ENCODE measurements at regions not wholly inside any gene's neighbourhood (a gene's known extent, or its start where the extent isn't known, plus 50 kb on each side); places are given as distances from the start of the nearest gene placed in this dataset.

DNA sequence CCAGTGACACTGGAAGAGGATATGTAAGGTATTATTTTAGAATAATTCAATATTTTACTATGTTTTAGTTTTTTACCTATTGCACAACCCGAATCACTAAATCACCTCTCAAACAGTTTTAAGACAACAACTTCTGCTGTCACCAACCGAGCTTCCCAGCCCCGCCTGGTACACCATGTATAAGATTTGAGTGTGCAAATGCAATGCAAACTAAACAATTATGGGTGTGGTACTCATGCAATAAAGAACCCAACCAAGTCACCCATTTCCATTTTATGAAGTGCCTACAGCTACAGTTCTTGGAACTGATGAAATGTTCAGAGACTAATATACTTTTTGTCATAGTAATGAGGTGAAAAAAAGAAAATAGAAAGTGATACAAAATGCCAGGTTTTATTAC lies 256.2 kb downstream of the TAFA4 start:
- H4K91ac ChIP-seq (ENCODE audit: low read depth, low read length, poor library complexity) = no peak overlapping the region
- H3K23ac ChIP-seq (ENCODE audit: low read depth, low read length, poor library complexity) = no peak overlapping the region
- H3K4me1 ChIP-seq (ENCODE audit: control insufficient read depth in 2 of 2, insufficient read depth in 1 of 2, low read depth in 1 of 2, low read length in 2 of 2) = no peaks in the 10 kb centered on the region
- no peak overlapping the region for H2BK5ac ChIP-seq (ENCODE audit: low read length)
- no peaks in the 10 kb centered on the region for H3K36me3 ChIP-seq (replicated peaks in 1 of 2; ENCODE audit: control insufficient read depth in 2 of 2, insufficient read depth in 2 of 2, low read length in 2 of 2)
- no peaks in the 10 kb centered on the region for H3K9me3 ChIP-seq (replicated peaks in 1 of 2; ENCODE audit: control insufficient read depth in 2 of 2, insufficient read depth in 1 of 2, low read depth in 1 of 2, low read length in 2 of 2)
- no peak overlapping the region for H2AFZ ChIP-seq (ENCODE audit: low read length)
- H3K27me3 ChIP-seq (ENCODE audit: control insufficient read depth in 3 of 3, insufficient read depth in 3 of 3, low read depth in 1 of 3, low read length in 3 of 3) = no peaks in the 10 kb centered on the region
- H2BK15ac ChIP-seq (ENCODE audit: low read length) = no peak overlapping the region
- H3K4ac ChIP-seq (ENCODE audit: low read length) = no peak overlapping the region
- DNase-seq (ENCODE audit: low spot score) = no peak
- H3K79me1 ChIP-seq (ENCODE audit: low read depth, low read length) = no peaks in the 10 kb centered on the region
- no peak overlapping the region for H3K27ac ChIP-seq (replicated peaks; ENCODE audit: low read length)
- no peak overlapping the region for H3K14ac ChIP-seq (ENCODE audit: low read length)
- H3K4me2 ChIP-seq (ENCODE audit: insufficient read depth, low read length, poor library complexity, severe bottlenecking) = no peak overlapping the region
- no peak overlapping the region for H4K8ac ChIP-seq (ENCODE audit: low read depth, low read length)
- no peak overlapping the region for H3K9ac ChIP-seq (ENCODE audit: low read depth, low read length, poor library complexity)
- no peak overlapping the region for H3K4me3 ChIP-seq (ENCODE audit: low read length in 2 of 2)
- no CpG with 5 or more reads among the region's 3 CpGs for WGBS, 2 donors (ENCODE audit: extremely low coverage in 2 of 2, insufficient read length in 2 of 2, insufficient replicate concordance in 1 of 2)
- H3K18ac ChIP-seq (ENCODE audit: low read length) = no peak overlapping the region
- no peak overlapping the region for H2BK12ac ChIP-seq (ENCODE audit: low read length)
- no peak overlapping the region for H2AK5ac ChIP-seq (ENCODE audit: low read depth, low read length)
- no peak overlapping the region for H2BK120ac ChIP-seq (ENCODE audit: low read depth, low read length)

DNA sequence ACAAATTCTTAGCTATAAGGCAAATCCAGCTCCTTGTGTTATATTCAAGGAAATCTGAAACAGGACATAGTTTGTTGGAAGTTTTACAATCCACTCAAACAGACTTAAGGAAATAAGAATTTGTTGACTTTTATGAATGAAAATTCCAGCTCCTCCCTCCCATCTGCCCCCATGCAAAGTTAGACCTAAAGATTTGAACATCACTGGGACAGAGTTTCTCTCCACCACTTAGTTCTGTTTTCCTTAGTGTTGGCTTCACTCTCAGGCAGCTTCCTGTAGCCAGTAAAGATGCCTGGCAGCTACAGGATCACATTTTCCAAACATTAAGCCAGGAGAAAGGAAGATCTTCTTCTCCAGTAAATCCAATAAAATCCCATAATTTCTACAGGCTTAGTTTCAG lies 265.0 kb downstream of the TAFA4 start:
- no peak overlapping the region for H4K91ac ChIP-seq (ENCODE audit: low read depth, low read length, poor library complexity)
- H3K27ac ChIP-seq (replicated peaks; ENCODE audit: low read length) = no peak overlapping the region
- no peak overlapping the region for H3K18ac ChIP-seq (ENCODE audit: low read length)
- no peak overlapping the region for H3K4ac ChIP-seq (ENCODE audit: low read length)
- H4K8ac ChIP-seq (ENCODE audit: low read depth, low read length) = no peak overlapping the region
- H3K14ac ChIP-seq (ENCODE audit: low read length) = no peak overlapping the region
- no peak for DNase-seq (ENCODE audit: low spot score)
- no peaks in the 10 kb centered on the region for H3K9me3 ChIP-seq (replicated peaks in 1 of 2; ENCODE audit: control insufficient read depth in 2 of 2, insufficient read depth in 1 of 2, low read depth in 1 of 2, low read length in 2 of 2)
- no peak overlapping the region for H3K23ac ChIP-seq (ENCODE audit: low read depth, low read length, poor library complexity)
- no peak overlapping the region for H2BK15ac ChIP-seq (ENCODE audit: low read length)
- H2BK5ac ChIP-seq (ENCODE audit: low read length) = no peak overlapping the region
- no peak overlapping the region for H2AFZ ChIP-seq (ENCODE audit: low read length)
- no peak overlapping the region for H3K9ac ChIP-seq (ENCODE audit: low read depth, low read length, poor library complexity)
- no peak overlapping the region for H2BK120ac ChIP-seq (ENCODE audit: low read depth, low read length)
- H3K4me1 ChIP-seq (ENCODE audit: control insufficient read depth in 2 of 2, insufficient read depth in 1 of 2, low read depth in 1 of 2, low read length in 2 of 2) = peaks cover 0 to 2% of the 10 kb centered on the region in 2 donors
- no peak overlapping the region for H3K4me2 ChIP-seq (ENCODE audit: insufficient read depth, low read length, poor library complexity, severe bottlenecking)
- H3K4me3 ChIP-seq (ENCODE audit: low read length in 2 of 2) = no peak overlapping the region
- H3K79me1 ChIP-seq (ENCODE audit: low read depth, low read length) = no peaks in the 10 kb centered on the region
- H2BK12ac ChIP-seq (ENCODE audit: low read length) = no peak overlapping the region
- H2AK5ac ChIP-seq (ENCODE audit: low read depth, low read length) = no peak overlapping the region
- no peaks in the 10 kb centered on the region for H3K36me3 ChIP-seq (replicated peaks in 1 of 2; ENCODE audit: control insufficient read depth in 2 of 2, insufficient read depth in 2 of 2, low read length in 2 of 2)
- H3K27me3 ChIP-seq (ENCODE audit: control insufficient read depth in 3 of 3, insufficient read depth in 3 of 3, low read depth in 1 of 3, low read length in 3 of 3) = no peaks in the 10 kb centered on the region

DNA sequence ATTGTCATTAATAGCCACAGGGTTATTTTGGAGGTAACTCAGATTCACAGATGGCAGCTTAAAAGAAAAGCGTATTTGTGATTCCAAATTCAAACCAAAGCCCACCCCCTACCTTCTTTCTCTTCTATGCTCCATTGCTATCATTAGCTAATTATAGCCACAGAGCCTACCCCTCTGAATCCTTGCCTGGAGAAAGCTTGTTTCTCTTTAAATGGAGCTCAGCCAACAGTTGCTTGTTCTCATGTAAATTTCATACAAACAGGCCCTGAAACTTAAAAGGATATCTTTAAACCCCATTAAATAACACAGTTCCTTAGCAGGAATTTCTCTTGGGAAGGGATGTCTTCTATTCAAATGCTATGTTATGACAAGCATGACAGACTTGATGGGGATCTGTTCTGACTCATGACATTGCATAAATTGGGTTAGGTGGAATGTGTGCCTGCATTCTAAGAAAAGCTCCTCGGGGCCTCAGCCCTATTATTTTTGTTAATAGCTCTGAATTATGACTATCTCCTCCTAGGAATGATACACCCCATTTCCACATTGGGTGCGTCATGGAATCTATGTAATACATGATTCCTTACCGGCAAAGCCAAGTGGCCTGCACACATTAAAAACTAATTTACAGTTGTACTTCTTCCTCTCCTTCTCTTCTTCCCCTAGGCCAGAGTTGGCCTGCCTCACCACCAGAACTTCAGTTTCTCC lies 265.8 kb downstream of the TAFA4 start:
- H3K79me1 ChIP-seq (ENCODE audit: low read depth, low read length) = no peaks in the 10 kb centered on the region
- no peak overlapping the region for H2BK120ac ChIP-seq (ENCODE audit: low read depth, low read length)
- DNase-seq (ENCODE audit: low spot score) = no peak
- no peaks in the 10 kb centered on the region for H3K27me3 ChIP-seq (ENCODE audit: control insufficient read depth in 3 of 3, insufficient read depth in 3 of 3, low read depth in 1 of 3, low read length in 3 of 3)
- H3K4me3 ChIP-seq (ENCODE audit: low read length in 2 of 2) = no peak overlapping the region
- H2BK15ac ChIP-seq (ENCODE audit: low read length) = no peak overlapping the region
- no peak overlapping the region for H4K8ac ChIP-seq (ENCODE audit: low read depth, low read length)
- no peak overlapping the region for H2AK5ac ChIP-seq (ENCODE audit: low read depth, low read length)
- H2BK5ac ChIP-seq (ENCODE audit: low read length) = no peak overlapping the region
- no peak overlapping the region for H3K9ac ChIP-seq (ENCODE audit: low read depth, low read length, poor library complexity)
- no peak overlapping the region for H3K14ac ChIP-seq (ENCODE audit: low read length)
- no peaks in the 10 kb centered on the region for H3K36me3 ChIP-seq (replicated peaks in 1 of 2; ENCODE audit: control insufficient read depth in 2 of 2, insufficient read depth in 2 of 2, low read length in 2 of 2)
- H2BK12ac ChIP-seq (ENCODE audit: low read length) = no peak overlapping the region
- H4K91ac ChIP-seq (ENCODE audit: low read depth, low read length, poor library complexity) = no peak overlapping the region
- WGBS, 2 donors (ENCODE audit: extremely low coverage in 2 of 2, insufficient read length in 2 of 2, insufficient replicate concordance in 1 of 2) = no CpG with 5 or more reads among the region's 4 CpGs
- H3K4me1 ChIP-seq (ENCODE audit: control insufficient read depth in 2 of 2, insufficient read depth in 1 of 2, low read depth in 1 of 2, low read length in 2 of 2) = peaks cover 0 to 2% of the 10 kb centered on the region in 2 donors
- no peak overlapping the region for H3K23ac ChIP-seq (ENCODE audit: low read depth, low read length, poor library complexity)
- no peaks in the 10 kb centered on the region for H3K9me3 ChIP-seq (replicated peaks in 1 of 2; ENCODE audit: control insufficient read depth in 2 of 2, insufficient read depth in 1 of 2, low read depth in 1 of 2, low read length in 2 of 2)
- no peak overlapping the region for H2AFZ ChIP-seq (ENCODE audit: low read length)
- H3K27ac ChIP-seq (replicated peaks; ENCODE audit: low read length) = no peak overlapping the region
- H3K4me2 ChIP-seq (ENCODE audit: insufficient read depth, low read length, poor library complexity, severe bottlenecking) = no peak overlapping the region
- no peak overlapping the region for H3K4ac ChIP-seq (ENCODE audit: low read length)
- no peak overlapping the region for H3K18ac ChIP-seq (ENCODE audit: low read length)

DNA sequence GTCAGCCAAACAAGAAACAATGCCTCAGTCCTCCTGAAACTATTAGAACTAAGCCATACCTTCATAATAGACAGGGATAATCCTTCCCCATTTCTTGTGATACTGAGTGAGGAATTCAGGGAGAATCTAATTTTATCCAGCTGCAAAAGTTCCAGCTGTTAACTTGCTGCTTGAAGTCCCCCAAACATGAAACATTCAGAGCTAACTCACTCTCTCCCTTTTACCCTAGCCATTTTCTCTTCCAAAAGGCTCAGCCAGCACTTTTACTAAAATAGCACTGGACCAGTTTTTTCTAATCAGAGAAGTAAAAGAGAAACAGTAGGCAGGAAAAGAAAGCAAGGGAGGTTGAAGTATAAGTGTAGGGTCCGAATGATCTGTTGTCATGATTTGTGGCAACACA lies 268.1 kb downstream of the TAFA4 start:
- no peak overlapping the region for H4K8ac ChIP-seq (ENCODE audit: low read depth, low read length)
- no peak overlapping the region for H2BK5ac ChIP-seq (ENCODE audit: low read length)
- H3K79me1 ChIP-seq (ENCODE audit: low read depth, low read length) = no peaks in the 10 kb centered on the region
- no peak overlapping the region for H2AFZ ChIP-seq (ENCODE audit: low read length)
- no peak overlapping the region for H3K4me2 ChIP-seq (ENCODE audit: insufficient read depth, low read length, poor library complexity, severe bottlenecking)
- H2BK12ac ChIP-seq (ENCODE audit: low read length) = no peak overlapping the region
- H3K4me1 ChIP-seq (ENCODE audit: control insufficient read depth in 2 of 2, insufficient read depth in 1 of 2, low read depth in 1 of 2, low read length in 2 of 2) = peaks cover 0 to 2% of the 10 kb centered on the region in 2 donors
- H3K27me3 ChIP-seq (ENCODE audit: control insufficient read depth in 3 of 3, insufficient read depth in 3 of 3, low read depth in 1 of 3, low read length in 3 of 3) = no peaks in the 10 kb centered on the region
- H3K36me3 ChIP-seq (replicated peaks in 1 of 2; ENCODE audit: control insufficient read depth in 2 of 2, insufficient read depth in 2 of 2, low read length in 2 of 2) = no peaks in the 10 kb centered on the region
- H3K9me3 ChIP-seq (replicated peaks in 1 of 2; ENCODE audit: control insufficient read depth in 2 of 2, insufficient read depth in 1 of 2, low read depth in 1 of 2, low read length in 2 of 2) = no peaks in the 10 kb centered on the region
- no peak overlapping the region for H3K23ac ChIP-seq (ENCODE audit: low read depth, low read length, poor library complexity)
- H2AK5ac ChIP-seq (ENCODE audit: low read depth, low read length) = no peak overlapping the region
- H4K91ac ChIP-seq (ENCODE audit: low read depth, low read length, poor library complexity) = no peak overlapping the region
- H3K27ac ChIP-seq (replicated peaks; ENCODE audit: low read length) = no peak overlapping the region
- H2BK120ac ChIP-seq (ENCODE audit: low read depth, low read length) = no peak overlapping the region
- H3K4ac ChIP-seq (ENCODE audit: low read length) = no peak overlapping the region
- H3K14ac ChIP-seq (ENCODE audit: low read length) = no peak overlapping the region
- WGBS, 2 donors (ENCODE audit: extremely low coverage in 2 of 2, insufficient read length in 2 of 2, insufficient replicate concordance in 1 of 2) = no CpG with 5 or more reads among the region's 1 CpG
- H3K4me3 ChIP-seq (ENCODE audit: low read length in 2 of 2) = no peak overlapping the region
- no peak overlapping the region for H3K9ac ChIP-seq (ENCODE audit: low read depth, low read length, poor library complexity)
- no peak overlapping the region for H3K18ac ChIP-seq (ENCODE audit: low read length)
- H2BK15ac ChIP-seq (ENCODE audit: low read length) = no peak overlapping the region
- DNase-seq (ENCODE audit: low spot score) = no peak

Measured in neuronal stem cell (in vitro differentiated cells).